ENCODE measurements at regions not wholly inside any gene's neighbourhood (a gene's known extent, or its start where the extent isn't known, plus 50 kb on each side); places are given as distances from the start of the nearest gene placed in this dataset.

- TF ChIP-seq NCOA6 (IDR thresholded peaks at IDR 0.05): no peak
- TF ChIP-seq CBX8 (IDR thresholded peaks at IDR 0.05; ENCODE audit: borderline replicate concordance, extremely low read depth, low read depth, low read length, poor library complexity, severe bottlenecking): no peak
- no peak for TF ChIP-seq CTCF (IDR thresholded peaks at IDR 0.05 in 2 of 3, conservative IDR thresholded peaks at IDR 0.05 in 1 of 3; ENCODE audit: insufficient read depth in 2 of 3, low read depth in 1 of 3, low read length in 3 of 3)
- no peak for TF ChIP-seq ATF1 (CRISPR knock-in tag; IDR thresholded peaks at IDR 0.05)
- no peak for TF ChIP-seq ATF1 (tag; IDR thresholded peaks at IDR 0.05)
- TF ChIP-seq SETDB1 (IDR thresholded peaks at IDR 0.05; ENCODE audit: low read length): no peak
- TF ChIP-seq ELF4 (CRISPR knock-in tag; IDR thresholded peaks at IDR 0.05): no peak
- no peak for TF ChIP-seq ZNF717 (CRISPR knock-in tag; IDR thresholded peaks at IDR 0.05)
Observed at GRCh38 chr21:14825514-14825974, 239.3 kb downstream of the NRIP1 start.

Measured in K562 (cell line).